ENCODE measurements at regions not wholly inside any gene's neighbourhood (a gene's known extent, or its start where the extent isn't known, plus 50 kb on each side); places are given as distances from the start of the nearest gene placed in this dataset.

DNA sequence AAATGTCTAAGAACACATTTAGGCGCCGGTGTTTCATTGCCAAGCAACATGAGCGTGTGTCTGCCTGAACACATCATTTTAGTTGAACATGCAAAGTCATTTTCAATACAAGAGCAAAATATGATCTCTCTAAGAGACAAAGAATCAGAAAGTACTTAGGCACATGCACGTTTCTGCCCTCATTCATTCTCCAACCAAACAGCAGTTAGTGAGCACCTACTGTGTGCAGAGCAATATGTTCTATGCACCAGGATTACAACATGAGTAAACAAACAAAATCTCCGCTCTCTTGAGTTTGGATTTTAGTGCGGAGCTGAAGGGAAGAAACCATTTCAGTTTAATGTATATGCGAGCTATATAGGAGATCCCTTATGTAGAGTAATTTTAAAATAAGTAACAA, 71.6 kb upstream of the KLF6 start:
- DNase-seq (ENCODE audit: low read depth), result no peak
- TF ChIP-seq MYC (IDR thresholded peaks at IDR 0.05; ENCODE audit: low read depth, low read length), result no peak
- TF ChIP-seq, protein P1, sequence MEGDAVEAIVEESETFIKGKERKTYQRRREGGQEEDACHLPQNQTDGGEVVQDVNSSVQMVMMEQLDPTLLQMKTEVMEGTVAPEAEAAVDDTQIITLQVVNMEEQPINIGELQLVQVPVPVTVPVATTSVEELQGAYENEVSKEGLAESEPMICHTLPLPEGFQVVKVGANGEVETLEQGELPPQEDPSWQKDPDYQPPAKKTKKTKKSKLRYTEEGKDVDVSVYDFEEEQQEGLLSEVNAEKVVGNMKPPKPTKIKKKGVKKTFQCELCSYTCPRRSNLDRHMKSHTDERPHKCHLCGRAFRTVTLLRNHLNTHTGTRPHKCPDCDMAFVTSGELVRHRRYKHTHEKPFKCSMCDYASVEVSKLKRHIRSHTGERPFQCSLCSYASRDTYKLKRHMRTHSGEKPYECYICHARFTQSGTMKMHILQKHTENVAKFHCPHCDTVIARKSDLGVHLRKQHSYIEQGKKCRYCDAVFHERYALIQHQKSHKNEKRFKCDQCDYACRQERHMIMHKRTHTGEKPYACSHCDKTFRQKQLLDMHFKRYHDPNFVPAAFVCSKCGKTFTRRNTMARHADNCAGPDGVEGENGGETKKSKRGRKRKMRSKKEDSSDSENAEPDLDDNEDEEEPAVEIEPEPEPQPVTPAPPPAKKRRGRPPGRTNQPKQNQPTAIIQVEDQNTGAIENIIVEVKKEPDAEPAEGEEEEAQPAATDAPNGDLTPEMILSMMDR (IDR thresholded peaks at IDR 0.05; ENCODE audit: low read depth, low read length), result no peak
- TF ChIP-seq, protein P2, sequence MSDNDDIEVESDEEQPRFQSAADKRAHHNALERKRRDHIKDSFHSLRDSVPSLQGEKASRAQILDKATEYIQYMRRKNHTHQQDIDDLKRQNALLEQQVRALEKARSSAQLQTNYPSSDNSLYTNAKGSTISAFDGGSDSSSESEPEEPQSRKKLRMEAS (IDR thresholded peaks at IDR 0.05; ENCODE audit: low read depth, low read length), result no peak
- TF ChIP-seq POLR2A (IDR thresholded peaks at IDR 0.05; ENCODE audit: extremely low read depth, insufficient read length), result no peak
- H3K4me3 ChIP-seq (ENCODE audit: low read depth, low read length), result no peak overlapping the region

DNA sequence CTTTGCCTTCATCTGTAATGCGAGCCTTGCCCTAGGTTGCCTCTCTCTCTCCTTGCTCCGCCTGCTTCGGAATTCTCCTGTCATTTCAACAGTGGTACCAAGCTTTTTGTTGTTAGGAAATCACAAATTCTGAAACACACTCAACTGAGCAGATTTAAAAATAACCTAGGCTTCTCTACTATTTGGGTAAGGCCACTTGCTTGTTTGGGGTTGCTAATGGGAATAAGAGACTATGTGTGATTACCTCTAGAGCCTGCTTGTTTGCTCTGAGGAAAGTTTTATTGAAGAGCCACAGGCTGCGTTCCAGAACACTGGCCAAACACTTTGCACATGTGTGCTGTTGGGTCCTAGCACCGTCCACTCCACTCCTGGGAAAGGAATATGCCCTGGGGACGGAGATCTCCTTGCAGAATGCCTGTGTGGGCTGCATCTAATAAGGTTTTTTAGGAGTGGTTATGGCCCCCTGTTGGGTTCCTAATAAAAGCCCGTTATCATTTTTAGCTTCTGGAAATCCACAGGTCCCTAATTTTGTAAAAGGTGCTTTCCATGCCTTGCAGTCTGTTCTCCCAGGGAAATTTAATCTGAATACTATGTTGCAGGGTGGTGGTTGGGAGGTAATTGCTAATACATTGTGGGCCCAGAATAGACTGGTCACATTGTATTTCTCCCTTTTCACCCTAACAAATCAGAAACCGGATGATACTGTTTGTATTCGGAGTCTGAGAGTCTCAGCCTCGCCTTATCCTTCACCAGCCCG, 68.7 kb upstream of the KLF6 start:
- no peak overlapping the region for H3K4me3 ChIP-seq (ENCODE audit: low read depth, low read length)
- no peak for DNase-seq (ENCODE audit: low read depth)
- TF ChIP-seq, protein P2 (IDR thresholded peaks at IDR 0.05; ENCODE audit: low read depth, low read length), result no peak
- TF ChIP-seq POLR2A (IDR thresholded peaks at IDR 0.05; ENCODE audit: extremely low read depth, insufficient read length), result no peak
- TF ChIP-seq, protein P1 (IDR thresholded peaks at IDR 0.05; ENCODE audit: low read depth, low read length), result no peak
- no peak for TF ChIP-seq MYC (IDR thresholded peaks at IDR 0.05; ENCODE audit: low read depth, low read length)

DNA sequence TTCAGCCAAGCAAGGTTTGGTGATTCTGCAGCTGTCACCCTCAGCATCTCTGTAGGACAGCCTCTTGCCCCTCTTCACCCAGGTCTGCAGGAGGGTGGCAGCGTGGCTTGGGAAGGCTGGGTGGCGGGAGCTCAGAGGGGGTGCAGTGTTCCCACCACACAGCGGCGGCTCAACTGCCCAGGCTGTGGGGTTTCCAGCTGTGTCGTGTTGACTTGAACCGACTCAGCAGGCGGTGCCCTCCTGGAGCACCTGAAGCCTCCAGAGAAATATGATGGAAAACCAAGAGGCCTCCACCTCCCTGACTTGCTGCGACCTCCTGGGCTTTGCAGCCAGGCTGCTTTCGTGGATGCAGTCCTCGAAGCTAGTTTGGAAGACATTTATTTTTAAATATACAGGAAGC, 68.0 kb upstream of the KLF6 start:
- DNase-seq (ENCODE audit: low read depth), result no peak
- TF ChIP-seq MYC (IDR thresholded peaks at IDR 0.05; ENCODE audit: low read depth, low read length) (no peak), POLR2A (IDR thresholded peaks at IDR 0.05; ENCODE audit: extremely low read depth, insufficient read length) (no peak)
- TF ChIP-seq, protein P1 (IDR thresholded peaks at IDR 0.05; ENCODE audit: low read depth, low read length), result no peak
- TF ChIP-seq, protein P2 (IDR thresholded peaks at IDR 0.05; ENCODE audit: low read depth, low read length), result no peak
- H3K4me3 ChIP-seq (ENCODE audit: low read depth, low read length), result no peak overlapping the region

DNA sequence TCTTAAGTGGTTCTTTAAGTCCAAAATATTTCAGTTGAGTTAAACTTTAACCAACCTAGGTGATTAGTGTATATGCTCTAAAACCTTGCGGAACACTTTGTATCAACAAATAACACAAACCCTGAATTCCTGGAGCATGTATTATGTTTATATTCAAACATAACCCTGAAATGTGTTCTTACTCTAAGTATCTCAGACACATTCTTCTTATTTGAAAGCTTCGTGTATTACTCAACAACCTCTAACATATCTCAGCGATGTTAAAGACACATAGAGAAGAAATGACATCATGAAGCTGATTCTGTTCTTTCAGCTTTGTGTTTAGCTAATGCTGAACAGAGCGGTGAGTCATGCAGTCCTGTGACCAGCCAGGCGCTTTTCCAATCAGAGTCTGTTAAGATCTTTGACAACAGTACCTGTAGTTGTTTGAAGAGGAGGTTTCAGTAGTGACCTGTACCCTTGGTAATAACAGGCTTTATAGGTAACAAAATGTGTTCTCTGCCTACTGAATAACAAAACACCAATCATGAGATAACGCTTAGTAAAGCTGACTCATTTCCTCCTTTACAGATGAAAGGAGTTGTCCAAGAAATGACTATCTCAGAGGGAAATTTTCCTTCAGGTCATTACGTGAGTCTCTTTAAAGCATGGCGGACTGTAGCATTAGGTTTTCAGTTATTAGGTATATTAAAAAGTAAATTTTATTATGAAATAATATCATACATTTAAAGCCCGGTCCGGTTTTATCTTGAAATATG, 67.3 kb upstream of the KLF6 start:
- peak; percentile 58 for DNase-seq (ENCODE audit: low read depth)
- H3K4me3 ChIP-seq (ENCODE audit: low read depth, low read length), result no peak overlapping the region
- TF ChIP-seq POLR2A (IDR thresholded peaks at IDR 0.05; ENCODE audit: extremely low read depth, insufficient read length), result no peak
- TF ChIP-seq, protein P1 (IDR thresholded peaks at IDR 0.05; ENCODE audit: low read depth, low read length), result no peak
- TF ChIP-seq MYC (IDR thresholded peaks at IDR 0.05; ENCODE audit: low read depth, low read length), result no peak
- TF ChIP-seq, protein P2 (IDR thresholded peaks at IDR 0.05; ENCODE audit: low read depth, low read length), result no peak

DNA sequence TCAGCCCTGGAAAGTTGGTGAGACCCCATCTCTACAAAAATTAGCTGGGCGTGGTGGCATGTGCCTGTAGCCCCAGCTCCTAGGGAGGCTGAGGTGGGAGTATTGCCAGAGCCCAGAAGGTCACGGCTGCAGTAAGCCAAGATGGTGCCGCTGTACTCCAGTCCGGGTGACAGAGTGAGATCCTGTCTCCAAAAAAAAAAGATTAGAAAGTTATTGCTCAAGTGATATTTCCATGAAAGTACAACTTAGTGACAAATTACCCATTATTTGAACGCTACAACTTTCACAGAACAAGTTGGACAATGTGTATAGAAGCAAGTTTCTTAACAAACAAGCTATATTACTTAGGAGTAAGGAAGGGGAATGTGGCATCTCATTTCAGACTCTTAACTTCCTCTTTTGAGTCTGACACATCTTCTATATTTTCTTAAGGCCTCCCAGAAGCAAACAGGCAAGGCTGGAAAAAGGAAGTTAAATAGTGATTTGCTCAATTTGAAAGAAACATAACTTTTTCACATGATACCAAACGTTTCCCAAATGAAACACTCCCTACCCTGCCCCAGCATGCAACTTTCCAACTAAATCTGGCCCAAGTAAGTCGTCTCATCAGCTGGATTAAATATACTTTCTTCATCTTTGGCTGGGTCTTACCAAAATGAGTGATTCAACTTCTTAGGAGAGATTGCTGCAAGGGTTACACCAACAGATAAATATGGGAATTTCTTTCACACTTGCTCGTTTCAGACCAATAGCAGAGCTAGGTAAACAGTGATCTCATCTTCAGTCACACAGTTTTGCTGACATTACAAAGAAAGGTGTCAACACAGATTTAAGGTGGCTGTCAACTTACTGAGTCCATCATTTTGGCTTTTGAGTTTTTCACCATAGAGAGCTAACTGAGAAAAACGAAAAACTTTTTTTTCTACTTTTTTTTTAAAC, 66.3 kb upstream of the KLF6 start:
- TF ChIP-seq, protein P2 (IDR thresholded peaks at IDR 0.05; ENCODE audit: low read depth, low read length), result no peak
- no peak overlapping the region for H3K4me3 ChIP-seq (ENCODE audit: low read depth, low read length)
- DNase-seq (ENCODE audit: low read depth), result peak; percentile 80

Measured in NB4 (cell line).